OCI-LY1 (cell line): ENCODE measurements at regions not wholly inside any gene's neighbourhood (a gene's known extent, or its start where the extent isn't known, plus 50 kb on each side); places are given as distances from the start of the nearest gene placed in this dataset.

Source experiments
- CTCF ChIP-seq: fragments of 200-600 bp; sonication (generic), shearing (Covaris generic); IDR thresholded peaks from 2 replicates; pipeline ENCODE4 v1.5.1; 2017; ENCODE audit warnings: mild to moderate bottlenecking, antibody characterized with exemption, low read length, moderate library complexity, mixed read lengths
- EZH2 ChIP-seq: fragments of 200-600 bp; sonication (generic), shearing (Covaris generic); IDR thresholded peaks from 2 replicates; pipeline ENCODE4 v1.8.0; 2017; ENCODE audit warnings: borderline replicate concordance, mixed run types, mild to moderate bottlenecking, antibody characterized with exemption, low read length, moderate library complexity, mixed read lengths

- no peak for TF ChIP-seq CTCF
- TF ChIP-seq EZH2, result no peak
These were observed 118.6 kb downstream of the SYF2 start for GRCh38 chr1:25113731-25114130.
